ENCODE measurements at regions not wholly inside any gene's neighbourhood (a gene's known extent, or its start where the extent isn't known, plus 50 kb on each side); places are given as distances from the start of the nearest gene placed in this dataset.

DNA sequence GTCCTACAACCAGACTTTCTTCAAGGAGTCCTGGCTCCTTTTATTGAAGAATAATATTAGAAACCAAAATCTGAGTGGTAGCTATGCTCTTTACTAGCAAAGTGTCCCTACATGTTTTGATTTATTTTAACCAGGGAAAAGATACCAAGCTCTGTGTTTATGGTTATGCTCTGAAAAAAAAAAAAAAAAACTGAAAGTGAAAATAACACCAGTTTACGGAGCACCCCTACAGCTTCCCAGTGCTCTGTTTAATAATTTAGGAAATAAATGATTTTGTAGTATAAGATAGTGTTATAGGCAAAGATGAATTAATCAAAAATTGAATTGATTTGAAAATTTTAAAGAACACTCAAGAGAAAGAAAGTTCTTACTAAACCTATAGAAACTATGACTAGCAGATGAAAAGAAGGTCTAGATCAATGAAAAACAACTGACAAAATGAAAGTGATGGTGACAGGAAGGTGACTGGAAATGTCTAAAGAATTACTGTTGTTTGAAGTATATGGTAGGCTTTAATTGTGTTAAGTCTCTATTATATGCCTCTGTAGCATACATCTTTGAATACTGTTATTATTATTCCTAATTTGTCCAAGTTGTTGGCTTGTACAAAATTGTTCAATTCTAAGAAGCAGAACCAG lies 1698.4 kb upstream of the PCDH10 start:
- no peak for TF ChIP-seq POLR2A (IDR thresholded peaks at IDR 0.05)
- TF ChIP-seq, protein P1, sequence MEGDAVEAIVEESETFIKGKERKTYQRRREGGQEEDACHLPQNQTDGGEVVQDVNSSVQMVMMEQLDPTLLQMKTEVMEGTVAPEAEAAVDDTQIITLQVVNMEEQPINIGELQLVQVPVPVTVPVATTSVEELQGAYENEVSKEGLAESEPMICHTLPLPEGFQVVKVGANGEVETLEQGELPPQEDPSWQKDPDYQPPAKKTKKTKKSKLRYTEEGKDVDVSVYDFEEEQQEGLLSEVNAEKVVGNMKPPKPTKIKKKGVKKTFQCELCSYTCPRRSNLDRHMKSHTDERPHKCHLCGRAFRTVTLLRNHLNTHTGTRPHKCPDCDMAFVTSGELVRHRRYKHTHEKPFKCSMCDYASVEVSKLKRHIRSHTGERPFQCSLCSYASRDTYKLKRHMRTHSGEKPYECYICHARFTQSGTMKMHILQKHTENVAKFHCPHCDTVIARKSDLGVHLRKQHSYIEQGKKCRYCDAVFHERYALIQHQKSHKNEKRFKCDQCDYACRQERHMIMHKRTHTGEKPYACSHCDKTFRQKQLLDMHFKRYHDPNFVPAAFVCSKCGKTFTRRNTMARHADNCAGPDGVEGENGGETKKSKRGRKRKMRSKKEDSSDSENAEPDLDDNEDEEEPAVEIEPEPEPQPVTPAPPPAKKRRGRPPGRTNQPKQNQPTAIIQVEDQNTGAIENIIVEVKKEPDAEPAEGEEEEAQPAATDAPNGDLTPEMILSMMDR (IDR thresholded peaks at IDR 0.05) = no peak
- TF ChIP-seq POLR2AphosphoS5 (IDR thresholded peaks at IDR 0.05) = no peak
